HEK293 (cell line): ENCODE measurements at regions not wholly inside any gene's neighbourhood (a gene's known extent, or its start where the extent isn't known, plus 50 kb on each side); places are given as distances from the start of the nearest gene placed in this dataset.

Experiments
- CTCF ChIA-PET: fragments of 350-600 bp; formaldehyde crosslinking; extraction: SDS; loops from one replicate; lab custom pipeline; 2021; ENCODE audit warnings: antibody characterized with exemption; lab: Yijun Ruan, JAX
- POLR2A ChIA-PET: fragments of 300-600 bp; formaldehyde crosslinking; extraction: SDS; loops from one replicate; lab custom pipeline; 2020; ENCODE audit warnings: antibody characterized with exemption, inconsistent platforms; lab: Yijun Ruan, JAX
- H3K27ac ChIP-seq: fragments of 200-500 bp; sonication (Bioruptor generic); 2 replicates; pipeline ENCODE4 v1.5.1; 2014; ENCODE audit warnings: low read depth, low read length, control low read depth, inconsistent platforms; ENCODE audit errors: extremely low read depth
- H3K36me3 ChIP-seq, 2 experiments: fragments of 200-500 bp in 1 of 2; sonication (Bioruptor generic) in 1 of 2; 1 replicate in 1 of 2; 2 replicates in 1 of 2; pipeline ENCODE4 v1.5.1; 2014 to 2017; ENCODE audit warnings: inconsistent platforms in 2 of 2, low read length in 2 of 2; ENCODE audit not compliant: control insufficient read depth in 2 of 2, insufficient read depth in 1 of 2
- H3K4me1 ChIP-seq: fragments of 200-500 bp; sonication (Bioruptor generic); 2 replicates; pipeline ENCODE4 v1.5.1; 2014; ENCODE audit warnings: mild to moderate bottlenecking, low read length, inconsistent platforms; ENCODE audit not compliant: control insufficient read depth, insufficient read depth
- H3K4me3 ChIP-seq: 2 replicates; pipeline ENCODE4 v1.5.1; 2011; ENCODE audit warnings: low read depth, mild to moderate bottlenecking, control low read depth, low read length, moderate library complexity
- H3K9me3 ChIP-seq: fragments of 200-500 bp; sonication (Bioruptor generic); 2 replicates; pipeline ENCODE4 v1.5.1; 2014; ENCODE audit warnings: low read depth, low read length, inconsistent platforms; ENCODE audit not compliant: control insufficient read depth, insufficient read depth
- EGR2 ChIP-seq: fragments of 450-650 bp; formaldehyde crosslinking; IDR thresholded peaks from 2 replicates; pipeline ENCODE4 v1.5.1; 2016; ENCODE audit warnings: low read depth, missing biosample characterization, missing genetic modification characterization
- GLIS2 ChIP-seq: fragments of 450-650 bp; formaldehyde crosslinking; IDR thresholded peaks from 2 replicates; pipeline ENCODE4 v1.5.1; 2016; ENCODE audit warnings: missing biosample characterization, missing genetic modification characterization
- KLF7 ChIP-seq: fragments of 450-650 bp; formaldehyde crosslinking; IDR thresholded peaks from 2 replicates; pipeline ENCODE4 v1.5.1; 2016; ENCODE audit warnings: missing biosample characterization, missing genetic modification characterization, borderline replicate concordance
- MZF1 ChIP-seq: fragments of 450-650 bp; formaldehyde crosslinking; IDR thresholded peaks from 2 replicates; pipeline ENCODE4 v1.5.1; 2017; ENCODE audit warnings: missing biosample characterization, missing genetic modification characterization, borderline replicate concordance
- ZBTB26 ChIP-seq: fragments of 450-650 bp; formaldehyde crosslinking; optimal IDR thresholded peaks from 2 replicates; pipeline ENCODE3; 2016; ENCODE audit warnings: missing biosample characterization, mild to moderate bottlenecking, missing genetic modification characterization
- ZBTB7A ChIP-seq: fragments of 450-650 bp; formaldehyde crosslinking; IDR thresholded peaks from 2 replicates; pipeline ENCODE4 v1.5.1; 2016; ENCODE audit warnings: low read depth, missing biosample characterization, missing genetic modification characterization
- ZEB2 ChIP-seq: fragments of 450-650 bp; formaldehyde crosslinking; IDR thresholded peaks from 2 replicates; pipeline ENCODE4 v1.5.1; 2016; ENCODE audit warnings: missing biosample characterization, missing genetic modification characterization
- ZNF140 ChIP-seq: fragments of 450-650 bp; formaldehyde crosslinking; IDR thresholded peaks from 2 replicates; pipeline ENCODE4 v1.5.1; 2016; ENCODE audit warnings: missing biosample characterization, missing genetic modification characterization
- ZNF2 ChIP-seq: fragments of 450-650 bp; formaldehyde crosslinking; IDR thresholded peaks from 2 replicates; pipeline ENCODE4 v1.5.1; 2016; ENCODE audit warnings: missing biosample characterization, missing genetic modification characterization
- ZNF202 ChIP-seq: fragments of 450-650 bp; formaldehyde crosslinking; IDR thresholded peaks from 2 replicates; pipeline ENCODE4 v1.5.1; 2016; ENCODE audit warnings: missing biosample characterization, missing genetic modification characterization, borderline replicate concordance
- ZNF311 ChIP-seq: fragments of 450-650 bp; formaldehyde crosslinking; IDR thresholded peaks from 2 replicates; pipeline ENCODE4 v1.5.1; 2017; ENCODE audit warnings: missing biosample characterization, missing genetic modification characterization, borderline replicate concordance
- ZNF394 ChIP-seq: fragments of 450-650 bp; formaldehyde crosslinking; IDR thresholded peaks from 2 replicates; pipeline ENCODE4 v1.5.1; 2016; ENCODE audit warnings: missing biosample characterization, missing genetic modification characterization, mild to moderate bottlenecking, moderate library complexity, borderline replicate concordance
- ZNF621 ChIP-seq: fragments of 450-650 bp; formaldehyde crosslinking; IDR thresholded peaks from 2 replicates; pipeline ENCODE4 v1.5.1; 2017; ENCODE audit warnings: missing biosample characterization, missing genetic modification characterization
- ZNF624 ChIP-seq: fragments of 450-650 bp; formaldehyde crosslinking; IDR thresholded peaks from 2 replicates; pipeline ENCODE4 v1.5.1; 2017; ENCODE audit warnings: missing biosample characterization, missing genetic modification characterization
- ZNF660 ChIP-seq: fragments of 450-650 bp; IDR thresholded peaks from 2 replicates; pipeline ENCODE4 v1.5.1; 2018; ENCODE audit warnings: missing biosample characterization, mild to moderate bottlenecking, missing genetic modification characterization
- ZNF664 ChIP-seq: fragments of 450-650 bp; formaldehyde crosslinking; IDR thresholded peaks from 2 replicates; pipeline ENCODE4 v1.5.1; 2016; ENCODE audit warnings: missing biosample characterization, missing genetic modification characterization
- ZNF677 ChIP-seq: fragments of 450-650 bp; IDR thresholded peaks from 2 replicates; pipeline ENCODE4 v1.5.0; 2018; ENCODE audit warnings: missing biosample characterization, mild to moderate bottlenecking, missing genetic modification characterization, moderate library complexity
- ZNF701 ChIP-seq: fragments of 450-650 bp; formaldehyde crosslinking; IDR thresholded peaks from 2 replicates; pipeline ENCODE4 v1.5.1; 2016; ENCODE audit warnings: missing biosample characterization, missing genetic modification characterization
- ZNF704 ChIP-seq: fragments of 450-650 bp; formaldehyde crosslinking; IDR thresholded peaks from 2 replicates; pipeline ENCODE4 v1.5.1; 2016; ENCODE audit warnings: missing biosample characterization, missing genetic modification characterization
- ZNF776 ChIP-seq: fragments of 450-650 bp; formaldehyde crosslinking; IDR thresholded peaks from 2 replicates; pipeline ENCODE4 v1.5.0; 2017; ENCODE audit warnings: missing biosample characterization, missing genetic modification characterization, borderline replicate concordance
- ZNF830 ChIP-seq: fragments of 450-650 bp; IDR thresholded peaks from 2 replicates; pipeline ENCODE4 v1.5.0; 2018; ENCODE audit warnings: missing biosample characterization, missing genetic modification characterization, low read depth, mild to moderate bottlenecking, moderate library complexity
- ZNF837 ChIP-seq: fragments of 450-650 bp; formaldehyde crosslinking; IDR thresholded peaks from 2 replicates; pipeline ENCODE4 v1.5.1; 2016; ENCODE audit warnings: missing biosample characterization, missing genetic modification characterization
- ZXDB ChIP-seq: fragments of 450-650 bp; formaldehyde crosslinking; IDR thresholded peaks from 2 replicates; pipeline ENCODE4 v1.5.1; 2016; ENCODE audit warnings: missing biosample characterization, missing genetic modification characterization
- TF ChIP-seq, protein P1 (sequence below): fragments of 450-650 bp; formaldehyde crosslinking; IDR thresholded peaks from 2 replicates; pipeline ENCODE4 v1.5.1; 2016; ENCODE audit warnings: missing biosample characterization, missing genetic modification characterization
- TF ChIP-seq, protein P2 (sequence below): fragments of 450-650 bp; formaldehyde crosslinking; IDR thresholded peaks from 2 replicates; pipeline ENCODE4 v1.5.1; 2016; ENCODE audit warnings: missing biosample characterization, missing genetic modification characterization

DNA sequence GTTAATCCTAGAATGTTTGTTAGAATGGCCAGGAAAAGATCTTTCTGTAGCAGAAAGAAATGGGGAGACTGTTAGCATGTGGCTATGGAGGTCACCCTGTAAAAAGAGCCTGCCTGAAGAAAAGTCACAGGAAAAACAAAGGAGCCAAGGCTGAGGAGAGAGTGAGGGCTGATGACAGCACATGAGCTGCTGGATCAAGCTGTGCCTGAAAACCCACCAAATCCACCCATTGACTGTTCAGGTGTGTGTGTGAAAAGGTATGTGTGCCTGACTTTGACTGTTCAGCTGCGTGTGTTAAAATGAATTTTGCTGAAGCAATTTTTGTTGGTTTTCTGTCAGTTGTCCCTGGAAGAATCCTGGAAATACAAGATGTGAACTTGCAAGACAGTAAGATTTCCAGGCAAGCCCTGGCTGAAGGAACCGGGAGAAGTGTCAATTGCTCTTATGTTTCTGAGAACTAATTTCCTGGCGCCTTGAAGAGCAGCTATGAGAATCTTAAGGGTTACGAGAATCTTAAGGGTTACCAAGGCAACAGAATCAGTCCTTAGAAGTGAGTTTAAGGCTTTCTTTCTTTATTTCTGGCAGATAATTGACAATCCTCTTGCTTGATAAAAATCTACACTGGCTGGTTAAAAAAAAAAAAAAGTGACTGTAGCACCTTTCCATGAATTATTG, 73.0 kb upstream of the LGALSL start:
- Histone ChIP-seq H3K27ac (no peak overlapping the region), H3K4me1 (no peaks in the 10 kb centered on the region), H3K9me3 (no peaks in the 10 kb centered on the region), H3K36me3 (no peaks in the 10 kb centered on the region), H3K4me3 (no peak overlapping the region)
- no peak for TF ChIP-seq ZNF830
- TF ChIP-seq ZBTB26 (tag by site-specific recombination) = no peak
- no peak for TF ChIP-seq ZXDB (tag by site-specific recombination)
- no peak for TF ChIP-seq ZNF394 (tag by site-specific recombination)
- TF ChIP-seq MZF1 (tag by site-specific recombination) = no peak
- no peak for TF ChIP-seq ZNF704
- no peak for TF ChIP-seq EGR2 (tag by site-specific recombination)
- no peak for TF ChIP-seq ZNF621 (tag by site-specific recombination)
- no peak for TF ChIP-seq ZNF624 (tag by site-specific recombination)
- TF ChIP-seq ZNF311 (tag by site-specific recombination) = no peak
- no peak for TF ChIP-seq ZNF202 (tag by site-specific recombination)
- no peak for TF ChIP-seq ZNF660 (tag by site-specific recombination)
- no peak for TF ChIP-seq ZNF701
- no peak for TF ChIP-seq ZNF140 (tag by site-specific recombination)
- CTCF ChIA-PET = interaction anchor here (0.6 to 0.8 kb wide), 3 partner anchors 17 to 703 kb away, joined by 4 to 6 read pairs (median 4); no protein-coding TSS in a partner anchor
- POLR2A ChIA-PET = no interaction called here

DNA sequence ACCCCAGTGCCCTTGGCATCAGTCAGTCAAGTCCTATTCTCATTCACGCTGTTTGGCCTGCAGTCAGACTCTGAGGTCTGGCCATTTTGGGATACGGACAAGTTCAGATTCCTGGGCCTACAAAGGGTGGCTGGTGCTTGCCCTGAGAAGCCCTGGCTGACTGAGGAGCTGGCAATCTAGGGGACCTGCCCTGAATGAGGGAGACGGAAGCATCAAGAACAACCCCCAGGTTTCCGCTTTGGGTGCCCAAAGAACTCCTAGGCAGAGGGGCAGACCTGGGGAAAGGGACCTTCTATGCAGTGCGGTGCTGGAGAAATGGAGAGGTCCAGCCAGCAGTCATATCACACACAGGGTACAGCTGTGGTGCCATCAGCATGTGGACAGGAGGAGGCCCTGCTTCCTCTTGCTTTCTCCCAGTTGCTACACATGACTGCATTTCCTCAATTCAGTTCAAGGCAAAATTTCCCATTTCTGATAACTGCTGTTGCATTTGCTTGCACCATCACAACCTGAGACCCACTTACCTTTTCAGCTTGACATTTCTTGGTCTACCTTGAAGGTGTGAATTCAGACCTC, 70.9 kb upstream of the LGALSL start:
- Histone ChIP-seq H3K4me3 (no peak overlapping the region), H3K9me3 (no peaks in the 10 kb centered on the region), H3K4me1 (no peaks in the 10 kb centered on the region), H3K27ac (no peak overlapping the region), H3K36me3 (no peaks in the 10 kb centered on the region)
- CTCF ChIA-PET = no interaction called here
- POLR2A ChIA-PET = no interaction called here
- TF ChIP-seq ZNF2 (tag by site-specific recombination) (no peak), ZNF677 (no peak), ZNF664 (tag by site-specific recombination) (no peak)
- TF ChIP-seq, protein P1, sequence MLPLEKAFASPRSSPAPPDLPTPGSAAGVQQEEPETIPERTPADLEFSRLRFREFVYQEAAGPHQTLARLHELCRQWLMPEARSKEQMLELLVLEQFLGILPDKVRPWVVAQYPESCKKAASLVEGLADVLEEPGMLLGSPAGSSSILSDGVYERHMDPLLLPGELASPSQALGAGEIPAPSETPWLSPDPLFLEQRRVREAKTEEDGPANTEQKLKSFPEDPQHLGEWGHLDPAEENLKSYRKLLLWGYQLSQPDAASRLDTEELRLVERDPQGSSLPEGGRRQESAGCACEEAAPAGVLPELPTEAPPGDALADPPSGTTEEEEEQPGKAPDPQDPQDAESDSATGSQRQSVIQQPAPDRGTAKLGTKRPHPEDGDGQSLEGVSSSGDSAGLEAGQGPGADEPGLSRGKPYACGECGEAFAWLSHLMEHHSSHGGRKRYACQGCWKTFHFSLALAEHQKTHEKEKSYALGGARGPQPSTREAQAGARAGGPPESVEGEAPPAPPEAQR (tag by site-specific recombination) = no peak
- TF ChIP-seq, all 188 proteins: peak for 0

- Histone ChIP-seq H3K9me3 (no peaks in the 10 kb centered on the region), H3K36me3 (no peaks in the 10 kb centered on the region), H3K4me3 (no peak overlapping the region), H3K4me1 (no peaks in the 10 kb centered on the region), H3K27ac (no peak overlapping the region)
- ChIA-PET CTCF (no interaction called here), POLR2A (no interaction called here)
- no peak for TF ChIP-seq ZEB2 (tag by site-specific recombination)
- TF ChIP-seq ZBTB7A (tag by site-specific recombination) = no peak
- TF ChIP-seq KLF7 (tag by site-specific recombination) = no peak
- TF ChIP-seq GLIS2 = no peak
- no peak for TF ChIP-seq ZNF776 (tag by site-specific recombination)
- TF ChIP-seq, protein P2, sequence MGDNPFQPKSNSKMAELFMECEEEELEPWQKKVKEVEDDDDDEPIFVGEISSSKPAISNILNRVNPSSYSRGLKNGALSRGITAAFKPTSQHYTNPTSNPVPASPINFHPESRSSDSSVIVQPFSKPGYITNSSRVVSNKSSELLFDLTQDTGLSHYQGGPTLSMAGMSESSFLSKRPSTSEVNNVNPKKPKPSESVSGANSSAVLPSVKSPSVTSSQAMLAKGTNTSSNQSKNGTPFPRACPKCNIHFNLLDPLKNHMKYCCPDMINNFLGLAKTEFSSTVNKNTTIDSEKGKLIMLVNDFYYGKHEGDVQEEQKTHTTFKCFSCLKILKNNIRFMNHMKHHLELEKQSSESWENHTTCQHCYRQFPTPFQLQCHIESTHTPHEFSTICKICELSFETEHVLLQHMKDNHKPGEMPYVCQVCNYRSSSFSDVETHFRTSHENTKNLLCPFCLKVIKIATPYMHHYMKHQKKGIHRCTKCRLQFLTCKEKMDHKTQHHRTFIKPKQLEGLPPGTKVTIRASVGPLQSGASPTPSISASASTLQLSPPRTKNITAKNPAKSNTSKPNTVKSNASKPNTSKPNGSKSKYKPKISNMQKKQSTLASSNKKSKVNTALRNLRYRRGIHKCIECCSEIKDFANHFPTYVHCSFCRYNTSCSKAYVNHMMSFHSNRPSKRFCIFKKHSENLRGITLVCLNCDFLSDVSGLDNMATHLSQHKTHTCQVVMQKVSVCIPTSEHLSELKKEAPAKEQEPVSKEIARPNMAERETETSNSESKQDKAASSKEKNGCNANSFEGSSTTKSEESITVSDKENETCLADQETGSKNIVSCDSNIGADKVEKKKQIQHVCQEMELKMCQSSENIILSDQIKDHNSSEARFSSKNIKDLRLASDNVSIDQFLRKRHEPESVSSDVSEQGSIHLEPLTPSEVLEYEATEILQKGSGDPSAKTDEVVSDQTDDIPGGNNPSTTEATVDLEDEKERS (tag by site-specific recombination) = no peak
- TF ChIP-seq ZNF830 = no peak
- TF ChIP-seq ZNF837 (tag by site-specific recombination) = no peak
- no peak for TF ChIP-seq ZNF202 (tag by site-specific recombination)
- TF ChIP-seq, all 188 proteins: peak for 0
These were observed 70.1 kb upstream of the LGALSL start for GRCh38 chr2:64383881-64384280.
